ENCODE measurements at regions not wholly inside any gene's neighbourhood (a gene's known extent, or its start where the extent isn't known, plus 50 kb on each side); places are given as distances from the start of the nearest gene placed in this dataset.

GRCh38 chr3:124513610-124513997 is 216.6 kb upstream of the UMPS start:
- no peaks in the 10 kb centered on the region for H3K9me3 ChIP-seq (ENCODE audit: control insufficient read depth in 5 of 5, low read length in 5 of 5)
- no peaks in the 10 kb centered on the region for H3K4me1 ChIP-seq (ENCODE audit: control insufficient read depth in 5 of 5, insufficient read depth in 5 of 5, low read length in 5 of 5)
- H3K36me3 ChIP-seq (ENCODE audit: control insufficient read depth in 5 of 5, insufficient read depth in 5 of 5, low read length in 5 of 5) = peaks cover 1 to 13% (median 9%) of the 10 kb centered on the region in 5 donors
- H3K27ac ChIP-seq (ENCODE audit: low read depth, low read length) = no peak overlapping the region
- no peak overlapping the region for H3K4me3 ChIP-seq (ENCODE audit: low read depth in 1 of 5, low read length in 5 of 5)
- no peak overlapping the region for H3K9ac ChIP-seq (ENCODE audit: low read length in 5 of 5)
- H3K27me3 ChIP-seq (ENCODE audit: control insufficient read depth in 5 of 5, insufficient read depth in 4 of 5, low read length in 5 of 5) = no peaks in the 10 kb centered on the region

- Histone ChIP-seq H3K36me3 (ENCODE audit: control insufficient read depth in 5 of 5, insufficient read depth in 5 of 5, low read length in 5 of 5) (peaks cover 2 to 13% (median 9%) of the 10 kb centered on the region in 5 donors), H3K9ac (ENCODE audit: low read length in 5 of 5) (no peak overlapping the region), H3K4me3 (ENCODE audit: low read depth in 1 of 5, low read length in 5 of 5) (no peak overlapping the region), H3K27me3 (ENCODE audit: control insufficient read depth in 5 of 5, insufficient read depth in 4 of 5, low read length in 5 of 5) (no peaks in the 10 kb centered on the region), H3K27ac (ENCODE audit: low read depth, low read length) (no peak overlapping the region), H3K4me1 (ENCODE audit: control insufficient read depth in 5 of 5, insufficient read depth in 5 of 5, low read length in 5 of 5) (no peaks in the 10 kb centered on the region), H3K9me3 (ENCODE audit: control insufficient read depth in 5 of 5, low read length in 5 of 5) (no peaks in the 10 kb centered on the region)
Observed at GRCh38 chr3:124514683-124515082, 215.6 kb upstream of the UMPS start.

- H3K36me3 ChIP-seq (ENCODE audit: control insufficient read depth in 5 of 5, insufficient read depth in 5 of 5, low read length in 5 of 5) = peaks cover 2 to 11% (median 4%) of the 10 kb centered on the region in 5 donors
- no peak overlapping the region for H3K9ac ChIP-seq (ENCODE audit: low read length in 5 of 5)
- H3K27ac ChIP-seq (ENCODE audit: low read depth, low read length) = no peak overlapping the region
- H3K27me3 ChIP-seq (ENCODE audit: control insufficient read depth in 5 of 5, insufficient read depth in 4 of 5, low read length in 5 of 5) = no peaks in the 10 kb centered on the region
- H3K9me3 ChIP-seq (ENCODE audit: control insufficient read depth in 5 of 5, low read length in 5 of 5) = no peaks in the 10 kb centered on the region
- H3K4me1 ChIP-seq (ENCODE audit: control insufficient read depth in 5 of 5, insufficient read depth in 5 of 5, low read length in 5 of 5) = no peaks in the 10 kb centered on the region
- H3K4me3 ChIP-seq (ENCODE audit: low read depth in 1 of 5, low read length in 5 of 5) = no peak overlapping the region
Observed at GRCh38 chr3:124516333-124516732, 213.9 kb upstream of the UMPS start.

- Histone ChIP-seq H3K27ac (ENCODE audit: low read depth, low read length) (no peak overlapping the region), H3K9me3 (ENCODE audit: control insufficient read depth in 5 of 5, low read length in 5 of 5) (no peaks in the 10 kb centered on the region), H3K4me3 (ENCODE audit: low read depth in 1 of 5, low read length in 5 of 5) (no peak overlapping the region), H3K4me1 (ENCODE audit: control insufficient read depth in 5 of 5, insufficient read depth in 5 of 5, low read length in 5 of 5) (no peaks in the 10 kb centered on the region), H3K27me3 (ENCODE audit: control insufficient read depth in 5 of 5, insufficient read depth in 4 of 5, low read length in 5 of 5) (no peaks in the 10 kb centered on the region), H3K36me3 (ENCODE audit: control insufficient read depth in 5 of 5, insufficient read depth in 5 of 5, low read length in 5 of 5) (peaks cover 2 to 9% (median 4%) of the 10 kb centered on the region in 5 donors), H3K9ac (ENCODE audit: low read length in 5 of 5) (no peak overlapping the region)
Observed at GRCh38 chr3:124517306-124517705, 212.9 kb upstream of the UMPS start.

- H3K4me3 ChIP-seq (ENCODE audit: low read depth in 1 of 5, low read length in 5 of 5) = no peak overlapping the region
- H3K9ac ChIP-seq (ENCODE audit: low read length in 5 of 5) = no peak overlapping the region
- H3K4me1 ChIP-seq (ENCODE audit: control insufficient read depth in 5 of 5, insufficient read depth in 5 of 5, low read length in 5 of 5) = no peaks in the 10 kb centered on the region
- no peaks in the 10 kb centered on the region for H3K9me3 ChIP-seq (ENCODE audit: control insufficient read depth in 5 of 5, low read length in 5 of 5)
- peaks cover 2 to 9% (median 4%) of the 10 kb centered on the region in 5 donors for H3K36me3 ChIP-seq (ENCODE audit: control insufficient read depth in 5 of 5, insufficient read depth in 5 of 5, low read length in 5 of 5)
- no peak overlapping the region for H3K27ac ChIP-seq (ENCODE audit: low read depth, low read length)
- no peaks in the 10 kb centered on the region for H3K27me3 ChIP-seq (ENCODE audit: control insufficient read depth in 5 of 5, insufficient read depth in 4 of 5, low read length in 5 of 5)
Observed at GRCh38 chr3:124518350-124518749, 211.9 kb upstream of the UMPS start.

- no peaks in the 10 kb centered on the region for H3K27me3 ChIP-seq (ENCODE audit: control insufficient read depth in 5 of 5, insufficient read depth in 4 of 5, low read length in 5 of 5)
- H3K4me3 ChIP-seq (ENCODE audit: low read depth in 1 of 5, low read length in 5 of 5) = no peak overlapping the region
- no peak overlapping the region for H3K27ac ChIP-seq (ENCODE audit: low read depth, low read length)
Observed at GRCh38 chr3:124519591-124520194, 210.6 kb upstream of the UMPS start.

GRCh38 chr3:124520970-124521369 is 209.3 kb upstream of the UMPS start:
- H3K36me3 ChIP-seq (ENCODE audit: control insufficient read depth in 5 of 5, insufficient read depth in 5 of 5, low read length in 5 of 5) = peaks cover 0 to 4% (median 2%) of the 10 kb centered on the region in 5 donors
- no peak overlapping the region for H3K4me3 ChIP-seq (ENCODE audit: low read depth in 1 of 5, low read length in 5 of 5)
- peaks cover 0 to 6% (median 4%) of the 10 kb centered on the region in 5 donors for H3K9me3 ChIP-seq (ENCODE audit: control insufficient read depth in 5 of 5, low read length in 5 of 5)
- H3K9ac ChIP-seq (ENCODE audit: low read length in 5 of 5) = no peak overlapping the region
- H3K27me3 ChIP-seq (ENCODE audit: control insufficient read depth in 5 of 5, insufficient read depth in 4 of 5, low read length in 5 of 5) = no peaks in the 10 kb centered on the region
- H3K27ac ChIP-seq (ENCODE audit: low read depth, low read length) = no peak overlapping the region
- H3K4me1 ChIP-seq (ENCODE audit: control insufficient read depth in 5 of 5, insufficient read depth in 5 of 5, low read length in 5 of 5) = no peaks in the 10 kb centered on the region

More at GRCh38 chr3:124519591-124520194, 210.6 kb upstream of the UMPS start:
- H3K9ac ChIP-seq (ENCODE audit: low read length in 5 of 5) = no peak overlapping the region
- no peaks in the 10 kb centered on the region for H3K4me1 ChIP-seq (ENCODE audit: control insufficient read depth in 5 of 5, insufficient read depth in 5 of 5, low read length in 5 of 5)
- H3K36me3 ChIP-seq (ENCODE audit: control insufficient read depth in 5 of 5, insufficient read depth in 5 of 5, low read length in 5 of 5) = peaks cover 0 to 5% (median 2%) of the 10 kb centered on the region in 5 donors
- H3K9me3 ChIP-seq (ENCODE audit: control insufficient read depth in 5 of 5, low read length in 5 of 5) = no peaks in the 10 kb centered on the region

- H3K4me1 ChIP-seq (ENCODE audit: control insufficient read depth in 5 of 5, insufficient read depth in 5 of 5, low read length in 5 of 5) = no peaks in the 10 kb centered on the region
- H3K4me3 ChIP-seq (ENCODE audit: low read depth in 1 of 5, low read length in 5 of 5) = no peak overlapping the region
- H3K36me3 ChIP-seq (ENCODE audit: control insufficient read depth in 5 of 5, insufficient read depth in 5 of 5, low read length in 5 of 5) = peaks cover 0 to 5% (median 2%) of the 10 kb centered on the region in 5 donors
- peaks cover 0 to 6% (median 4%) of the 10 kb centered on the region in 5 donors for H3K9me3 ChIP-seq (ENCODE audit: control insufficient read depth in 5 of 5, low read length in 5 of 5)
- no peaks in the 10 kb centered on the region for H3K27me3 ChIP-seq (ENCODE audit: control insufficient read depth in 5 of 5, insufficient read depth in 4 of 5, low read length in 5 of 5)
- H3K9ac ChIP-seq (ENCODE audit: low read length in 5 of 5) = no peak overlapping the region
- no peak overlapping the region for H3K27ac ChIP-seq (ENCODE audit: low read depth, low read length)
Observed at GRCh38 chr3:124522082-124522625, 208.1 kb upstream of the UMPS start.

- Histone ChIP-seq H3K27me3 (ENCODE audit: control insufficient read depth in 5 of 5, insufficient read depth in 4 of 5, low read length in 5 of 5) (no peaks in the 10 kb centered on the region), H3K9ac (ENCODE audit: low read length in 5 of 5) (no peak overlapping the region), H3K27ac (ENCODE audit: low read depth, low read length) (no peak overlapping the region), H3K36me3 (ENCODE audit: control insufficient read depth in 5 of 5, insufficient read depth in 5 of 5, low read length in 5 of 5) (peaks cover 0 to 2% (median 0%) of the 10 kb centered on the region in 5 donors), H3K9me3 (ENCODE audit: control insufficient read depth in 5 of 5, low read length in 5 of 5) (peaks cover 0 to 6% (median 4%) of the 10 kb centered on the region in 5 donors), H3K4me3 (ENCODE audit: low read depth in 1 of 5, low read length in 5 of 5) (no peak overlapping the region), H3K4me1 (ENCODE audit: control insufficient read depth in 5 of 5, insufficient read depth in 5 of 5, low read length in 5 of 5) (no peaks in the 10 kb centered on the region)
Observed at GRCh38 chr3:124526601-124527000, 203.7 kb upstream of the UMPS start.

- Histone ChIP-seq H3K9ac (ENCODE audit: low read length in 5 of 5) (no peak overlapping the region), H3K4me3 (ENCODE audit: low read depth in 1 of 5, low read length in 5 of 5) (no peak overlapping the region), H3K4me1 (ENCODE audit: control insufficient read depth in 5 of 5, insufficient read depth in 5 of 5, low read length in 5 of 5) (no peaks in the 10 kb centered on the region), H3K27ac (ENCODE audit: low read depth, low read length) (no peak overlapping the region), H3K9me3 (ENCODE audit: control insufficient read depth in 5 of 5, low read length in 5 of 5) (peaks cover 0 to 5% (median 3%) of the 10 kb centered on the region in 5 donors), H3K27me3 (ENCODE audit: control insufficient read depth in 5 of 5, insufficient read depth in 4 of 5, low read length in 5 of 5) (no peaks in the 10 kb centered on the region), H3K36me3 (ENCODE audit: control insufficient read depth in 5 of 5, insufficient read depth in 5 of 5, low read length in 5 of 5) (peaks cover 0 to 2% (median 0%) of the 10 kb centered on the region in 5 donors)
Observed at GRCh38 chr3:124529826-124530571, 200.3 kb upstream of the UMPS start.
